ENCODE measurements at regions not wholly inside any gene's neighbourhood (a gene's known extent, or its start where the extent isn't known, plus 50 kb on each side); places are given as distances from the start of the nearest gene placed in this dataset.
"Not testable (repeated sequence)": the region's sequence is repeated elsewhere in the genome, so short reads cannot be mapped to it uniquely, and the experiment has no call there.

DNA sequence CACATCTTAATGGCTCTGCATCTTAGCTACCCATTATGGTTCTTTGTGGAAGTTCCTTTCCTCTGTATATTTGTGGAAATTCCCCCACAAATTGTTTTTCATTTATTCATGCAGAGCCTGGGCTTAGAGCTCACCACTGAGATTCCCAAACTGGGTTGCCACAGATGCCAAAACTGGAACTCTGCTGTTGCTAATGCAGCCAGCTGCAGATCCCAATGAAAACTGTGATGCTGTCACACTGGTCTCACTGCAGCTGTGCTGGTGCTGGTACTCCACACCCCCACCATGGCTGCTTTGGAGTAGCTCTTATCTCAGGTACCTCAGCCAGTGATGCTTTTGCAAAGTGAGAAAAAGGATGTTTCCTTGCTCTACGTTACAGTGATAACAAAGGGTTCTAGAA lies 87.7 kb downstream of the DCK start:
- DNase-seq: no peak

DNA sequence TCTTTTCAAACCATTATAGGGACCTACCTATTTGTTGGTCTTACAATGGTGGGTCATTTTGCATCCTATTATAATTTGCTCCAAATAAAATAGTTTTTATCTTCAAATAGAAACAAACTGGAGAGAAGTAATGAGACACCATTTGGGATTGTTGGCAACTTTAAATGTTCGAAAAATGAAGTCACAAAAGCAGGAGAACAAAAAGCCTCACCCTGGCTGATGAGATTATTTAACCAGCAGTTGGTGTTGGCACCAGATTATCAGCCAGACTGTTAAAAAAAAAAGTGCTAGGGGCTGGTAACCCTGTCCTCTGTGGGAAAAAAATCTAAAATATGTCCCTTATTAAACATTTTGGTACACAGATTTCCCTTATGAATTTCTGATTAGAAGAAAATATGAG lies 100.3 kb downstream of the DCK start:
- no peak for DNase-seq

DNA sequence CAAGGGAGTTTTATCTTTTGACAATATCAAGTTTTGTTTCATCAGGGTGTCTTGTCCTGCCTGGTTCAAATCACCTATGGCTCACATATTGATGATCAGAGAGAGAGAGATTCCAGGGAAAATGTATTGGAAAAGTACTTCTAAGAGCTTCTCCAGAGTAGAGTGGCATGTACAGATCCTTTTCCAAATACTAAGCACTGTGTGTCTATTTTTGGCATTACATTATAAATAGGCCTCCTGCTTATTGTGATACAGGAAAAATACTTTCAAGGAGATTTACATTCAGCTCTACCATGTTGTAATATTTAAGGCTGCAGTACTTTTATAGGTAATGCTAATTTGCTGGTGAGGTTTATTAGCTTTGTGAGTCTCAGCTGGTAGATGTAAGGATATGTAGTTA lies 100.8 kb downstream of the DCK start:
- no peak for DNase-seq

GRCh38 chr4:71095141-71095540 lies 101.7 kb downstream of the DCK start:
- DNase-seq: no peak

DNA sequence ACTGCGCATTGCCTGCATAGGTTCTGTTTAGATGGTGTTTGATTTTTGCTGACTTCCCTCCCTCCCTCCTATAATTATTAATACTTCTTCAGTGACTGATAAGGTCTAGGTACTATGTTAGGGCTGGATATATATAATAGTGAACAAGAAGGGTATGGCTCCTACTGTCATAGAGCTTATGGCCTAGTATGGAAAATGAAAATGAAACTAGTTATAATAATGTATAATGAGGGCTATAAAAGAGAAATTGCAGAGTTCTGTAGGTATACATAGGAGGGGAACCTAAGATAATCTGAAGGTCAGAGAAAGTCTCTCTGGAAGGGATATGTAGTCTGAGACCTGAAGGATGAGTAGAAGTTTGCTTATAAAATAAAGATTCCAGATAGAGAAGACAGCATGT lies 102.1 kb downstream of the DCK start:
- DNase-seq: no peak

DNA sequence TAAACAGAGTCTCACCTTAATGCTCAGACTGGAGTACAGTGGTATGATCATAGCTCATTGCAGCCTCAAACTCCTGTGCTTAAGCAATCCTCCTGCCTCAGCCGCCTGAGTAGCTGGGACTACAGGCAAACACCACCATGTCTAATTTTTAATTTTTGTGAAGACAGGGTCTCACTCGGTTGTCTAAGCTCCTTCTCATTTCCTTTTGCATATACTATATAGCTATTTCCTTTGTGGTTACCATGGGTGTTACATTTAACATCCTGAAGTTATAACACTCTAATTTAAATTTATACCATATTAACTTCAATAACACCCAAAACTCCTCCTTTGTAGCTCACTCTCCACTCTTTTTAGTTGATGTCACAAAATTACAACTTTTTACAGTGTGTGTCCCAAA lies 114.3 kb downstream of the DCK start:
- no peak for DNase-seq

- no peak for DNase-seq
These were observed 117.0 kb downstream of the DCK start for GRCh38 chr4:71110499-71110898.

DNA sequence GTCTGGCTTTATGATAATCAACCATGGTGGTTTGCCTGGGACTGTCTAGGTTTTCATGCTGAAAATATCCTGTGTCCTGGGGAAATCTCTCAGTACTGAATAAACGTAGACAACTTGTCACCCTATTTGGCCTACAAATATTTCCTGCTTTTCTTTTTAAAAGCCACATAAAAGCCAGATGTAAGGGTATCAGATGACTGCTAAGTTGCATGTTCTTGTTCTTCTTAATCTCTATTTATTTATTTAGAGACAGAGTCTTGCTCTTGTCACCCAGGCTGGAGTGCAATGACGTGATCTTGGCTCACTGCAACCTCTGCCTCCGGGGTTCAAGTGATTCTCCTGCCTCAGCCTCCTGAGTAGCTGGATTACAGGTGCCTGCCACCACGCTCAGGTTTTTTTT lies 117.7 kb downstream of the DCK start:
- not testable (repeated sequence) for DNase-seq

DNA sequence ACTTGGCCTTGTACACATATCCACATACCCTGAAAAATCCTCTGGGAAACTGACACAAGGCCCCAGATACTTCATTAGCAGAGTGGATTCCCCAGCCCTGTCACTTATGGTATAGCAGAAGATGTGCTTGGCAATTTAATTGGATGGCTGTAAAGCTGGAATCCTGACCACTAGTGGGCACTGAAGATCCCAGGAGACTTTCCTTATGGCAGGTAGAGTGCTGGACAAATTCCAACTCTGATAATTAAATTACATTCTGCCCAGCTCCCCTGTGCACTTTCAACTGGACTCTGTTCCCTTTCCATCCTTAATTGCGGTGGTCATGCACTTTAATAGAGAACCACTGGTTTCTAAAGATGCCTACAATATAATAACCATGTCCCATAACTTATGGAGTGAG lies 119.8 kb downstream of the DCK start:
- no peak for DNase-seq

DNA sequence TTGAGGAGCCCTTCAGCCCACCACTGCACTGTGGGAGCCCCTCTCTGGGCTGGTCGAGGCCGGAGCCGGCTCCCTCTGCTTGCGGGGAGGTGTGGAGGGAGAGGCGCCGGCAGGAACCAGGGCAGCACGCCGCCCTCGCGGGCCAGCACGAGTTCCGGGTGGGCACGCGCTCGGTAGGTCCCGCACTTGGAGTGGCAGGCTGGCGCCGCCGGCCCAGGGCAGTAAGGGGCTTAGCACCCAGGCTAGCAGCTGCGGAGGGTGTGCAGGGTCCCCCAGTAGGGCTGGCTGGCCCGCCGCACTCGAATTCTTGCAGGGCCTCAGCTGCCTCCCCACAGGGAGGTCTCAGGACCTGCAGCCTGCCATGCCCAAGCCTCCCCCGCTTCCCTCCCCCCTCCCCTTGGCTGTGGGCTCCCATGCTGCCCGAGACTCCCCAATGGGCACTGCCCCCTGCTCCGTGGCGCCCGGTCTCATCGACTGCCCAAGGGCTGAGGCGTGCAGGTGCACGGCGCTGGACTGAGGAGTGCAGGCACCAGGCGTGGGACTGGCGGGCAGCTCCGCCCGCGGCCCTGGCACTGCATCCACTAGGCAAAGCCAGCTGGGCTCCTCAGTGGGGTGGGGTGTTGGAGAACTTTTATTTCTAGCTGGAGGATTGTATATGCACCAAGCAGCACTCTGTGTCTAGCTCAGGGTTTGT lies 127.5 kb downstream of the DCK start:
- no peak for DNase-seq

GRCh38 chr4:71123951-71124350 lies 130.5 kb downstream of the DCK start:
- DNase-seq: no peak

- no peak for DNase-seq
These were observed 131.7 kb downstream of the DCK start for GRCh38 chr4:71125137-71125536.

- no peak for DNase-seq
These were observed 133.3 kb downstream of the DCK start for GRCh38 chr4:71126719-71127118.

DNA sequence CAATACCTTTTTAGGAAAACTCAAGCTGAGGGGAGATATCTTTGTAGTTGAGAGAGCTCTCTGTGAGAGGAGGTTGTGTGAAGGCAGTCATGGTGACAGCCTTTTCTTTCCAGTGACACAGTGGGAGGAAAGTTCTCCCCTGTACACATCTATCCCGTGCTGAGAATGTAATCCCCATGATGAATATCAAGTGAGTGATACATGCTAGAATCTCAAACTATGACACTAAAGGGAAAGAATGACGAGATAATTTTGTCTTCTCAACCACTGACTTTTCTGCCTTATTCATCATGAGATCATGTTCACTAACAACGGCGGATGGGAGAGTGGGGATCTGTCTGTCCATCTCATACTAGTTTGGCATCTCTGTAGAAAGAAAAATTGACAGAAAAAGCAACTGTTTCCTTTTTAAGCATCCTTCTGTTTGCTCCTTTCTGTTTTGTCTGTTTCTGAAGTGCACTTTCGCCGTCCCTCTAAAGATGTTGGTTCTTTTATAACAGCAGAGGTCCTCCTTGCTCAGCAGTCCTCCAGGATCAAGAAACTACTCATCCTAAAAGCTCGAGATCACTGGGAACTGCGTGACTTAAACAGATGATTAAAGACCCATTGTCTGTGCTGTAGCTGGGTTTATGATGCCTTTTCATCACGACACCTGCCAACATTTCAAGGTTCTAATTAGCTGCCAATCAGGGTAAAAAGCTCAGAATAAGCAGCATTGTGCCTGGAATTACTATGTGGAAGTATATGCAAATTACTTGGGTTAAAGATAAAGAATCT lies 137.6 kb downstream of the DCK start:
- no peak for DNase-seq

- no peak for DNase-seq
These were observed 139.0 kb downstream of the DCK start for GRCh38 chr4:71132486-71132885.

- DNase-seq: no peak
These were observed 140.0 kb downstream of the DCK start for GRCh38 chr4:71133491-71133890.

GRCh38 chr4:71136071-71136470 lies 142.6 kb downstream of the DCK start:
- DNase-seq: no peak

- DNase-seq: no peak
These were observed 144.7 kb downstream of the DCK start for GRCh38 chr4:71138007-71138615.

DNA sequence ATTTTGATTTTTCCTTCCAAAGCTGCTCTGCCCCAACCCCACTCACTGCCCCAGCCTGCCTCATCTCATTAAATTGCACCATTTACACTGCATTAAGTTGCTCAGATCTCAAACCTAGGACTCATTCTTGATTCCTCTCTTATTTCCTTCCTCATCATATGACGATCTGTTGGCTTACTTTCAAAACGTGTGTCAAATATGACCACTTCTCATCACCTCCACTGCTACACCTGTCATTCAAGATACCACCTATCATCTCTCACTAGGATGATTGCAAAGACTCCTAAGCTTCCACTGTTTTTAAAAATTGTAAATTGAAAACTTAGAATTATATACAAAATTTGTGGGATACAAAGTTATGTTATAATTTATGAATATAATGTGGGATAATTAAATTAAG lies 147.1 kb downstream of the DCK start:
- DNase-seq: no peak

- DNase-seq: no peak
These were observed 147.7 kb downstream of the DCK start for GRCh38 chr4:71141125-71141524.

GRCh38 chr4:71147261-71147660 lies 153.8 kb downstream of the DCK start:
- no peak for DNase-seq

DNA sequence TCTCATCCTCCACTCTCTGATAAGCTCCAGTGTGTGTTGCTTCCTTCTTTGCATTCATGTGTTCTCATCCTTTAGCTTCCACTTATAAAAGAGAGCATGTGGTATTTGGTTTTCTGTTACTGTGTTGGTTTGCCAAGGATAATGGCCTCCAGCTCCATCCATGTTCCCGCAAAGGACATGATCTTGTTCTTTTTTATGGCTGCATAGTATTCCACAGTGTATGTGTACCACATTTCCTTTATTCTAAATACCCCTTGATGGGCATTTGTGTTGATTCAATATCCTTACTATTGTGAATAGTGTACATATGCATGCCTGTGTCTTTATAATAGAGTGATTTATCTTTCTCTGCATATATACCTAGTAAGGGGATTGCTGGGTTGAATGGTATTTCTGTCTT lies 155.1 kb downstream of the DCK start:
- no peak for DNase-seq

GRCh38 chr4:71151054-71151453 lies 157.6 kb downstream of the DCK start:
- no peak for DNase-seq

- no peak for DNase-seq
These were observed 163.2 kb downstream of the DCK start for GRCh38 chr4:71156616-71157015.

Data from activated gamma-delta T cell treated with Interleukin-2 at 50 U/mL for 16 hours (primary cell).